Caco-2 (cell line): ENCODE measurements at regions not wholly inside any gene's neighbourhood (a gene's known extent, or its start where the extent isn't known, plus 50 kb on each side); places are given as distances from the start of the nearest gene placed in this dataset.

Experiments
- BruUV-seq: library from RNA; stranded (reverse); fragments of 400-500 nt; replicated peaks from 2 replicates; lab custom pipeline; 2021; lab: Mats Ljungman, UMichigan
- CTCF ChIA-PET: fragments of 300-600 bp; sonication (Branson Sonifier 250); formaldehyde crosslinking; loops from one replicate; lab custom pipeline; 2022; ENCODE audit warnings: antibody characterized with exemption; lab: Charles Lee
- POLR2A ChIA-PET: fragments of 300-600 bp; sonication (Branson Sonifier 250); formaldehyde crosslinking; loops from one replicate; lab custom pipeline; 2022; ENCODE audit warnings: antibody characterized with exemption; lab: Charles Lee
- DNase-seq, 2 experiments: peaks; one replicate each; pipeline versions ENCODE4 v3.0.0 to v3.0.0-alpha.2; 2020 to 2022
- H3K27me3 ChIP-seq: replicated peaks from 2 replicates; pipeline ENCODE4 v1.6.0; 2011; ENCODE audit warnings: low read length; ENCODE audit not compliant: control insufficient read depth, insufficient read depth
- H3K36me3 ChIP-seq: 2 replicates; pipeline ENCODE4 v1.5.1; 2011; ENCODE audit warnings: low read length; ENCODE audit not compliant: control insufficient read depth, insufficient read depth
- H3K4me1 ChIP-seq: fragments of 250-450 bp; sonication (Bioruptor Pico); 2 replicates; pipeline ENCODE4 v1.5.1; 2020; ENCODE audit warnings: mild to moderate bottlenecking
- H3K4me3 ChIP-seq: 2 replicates; pipeline ENCODE4 v1.5.1; 2011; ENCODE audit warnings: low read depth, mild to moderate bottlenecking, control low read depth, low read length
- H3K9me3 ChIP-seq: fragments of 250-450 bp; sonication (Bioruptor Pico); 2 replicates; pipeline ENCODE4 v1.5.1; 2020; ENCODE audit warnings: mild to moderate bottlenecking, moderate library complexity
- H3K27ac Mint-ChIP-seq: one replicate; pipeline ENCODE4 v1.8.0; 2022; ENCODE audit warnings: mixed read lengths; ENCODE audit not compliant: unreplicated experiment
- H3K27me3 Mint-ChIP-seq: one replicate; pipeline ENCODE4 v1.8.0; 2022; ENCODE audit warnings: mixed read lengths; ENCODE audit not compliant: insufficient read depth, unreplicated experiment
- H3K36me3 Mint-ChIP-seq: one replicate; pipeline ENCODE4 v1.8.0; 2022; ENCODE audit warnings: mild to moderate bottlenecking, mixed read lengths; ENCODE audit not compliant: insufficient read depth, unreplicated experiment
- H3K4me1 Mint-ChIP-seq: one replicate; pipeline ENCODE4 v1.8.0; 2022; ENCODE audit warnings: low read depth, mixed read lengths; ENCODE audit not compliant: unreplicated experiment
- H3K4me3 Mint-ChIP-seq: one replicate; pipeline ENCODE4 v1.8.0; 2022; ENCODE audit warnings: mild to moderate bottlenecking, moderate library complexity, mixed read lengths; ENCODE audit not compliant: unreplicated experiment
- H3K9me3 Mint-ChIP-seq: one replicate; pipeline ENCODE4 v1.8.0; 2022; ENCODE audit warnings: mixed read lengths; ENCODE audit not compliant: unreplicated experiment
- intact Hi-C: fragments of 100-400 bp; cut with micrococcal nuclease; formaldehyde crosslinking; loops from one replicate; pipeline ENCODE4 v1.10.0; 2022; ENCODE audit not compliant: unreplicated experiment
- TF ChIP-seq, protein P1 (sequence below), 2 experiments: fragments of 200-600 bp in 1 of 2; IDR thresholded peaks; 1 replicate in 1 of 2; 2 replicates in 1 of 2; pipeline versions ENCODE4 v1.5.1 to v1.8.0; 2011 to 2022; ENCODE audit warnings: antibody characterized with exemption in 1 of 2, control low read depth in 1 of 2, inconsistent platforms in 1 of 2, low read depth in 1 of 2, low read length in 1 of 2, mild to moderate bottlenecking in 1 of 2, moderate library complexity in 1 of 2; ENCODE audit not compliant: insufficient read depth in 1 of 2, severe bottlenecking in 1 of 2, unreplicated experiment in 1 of 2

DNA sequence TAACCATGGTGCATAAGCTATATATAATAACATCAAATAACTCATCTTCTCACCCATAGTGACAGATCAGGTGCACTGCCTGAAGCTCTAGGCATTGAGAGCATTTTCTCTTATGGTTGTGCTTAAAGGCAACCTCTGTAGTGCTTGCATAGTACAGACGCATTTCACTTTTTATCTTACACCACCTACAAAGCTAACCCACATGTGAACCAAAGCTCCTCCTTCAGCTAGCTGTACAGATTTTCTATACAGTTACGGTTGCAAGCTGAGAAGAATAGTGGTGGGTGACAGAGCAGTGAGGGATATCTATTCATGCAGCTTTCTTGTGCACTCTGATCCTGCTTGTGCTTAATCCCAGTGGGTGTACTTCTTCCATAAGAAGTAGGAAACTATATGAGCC lies 1525.2 kb downstream of the STIM2 start:
- no peaks in the 10 kb centered on the region for H3K9me3 Mint-ChIP-seq
- Histone ChIP-seq H3K36me3 (no peaks in the 10 kb centered on the region), H3K4me1 (no peaks in the 10 kb centered on the region), H3K4me3 (no peak overlapping the region), H3K27me3 (no peaks in the 10 kb centered on the region), H3K9me3 (no peaks in the 10 kb centered on the region)
- intact Hi-C loops: no loop called here
- no peaks in the 10 kb centered on the region for H3K4me1 Mint-ChIP-seq
- no peak overlapping the region for H3K4me3 Mint-ChIP-seq
- H3K36me3 Mint-ChIP-seq: no peaks in the 10 kb centered on the region
- H3K27me3 Mint-ChIP-seq: no peaks in the 10 kb centered on the region
- no peak for DNase-seq
- no peak overlapping the region for H3K27ac Mint-ChIP-seq
- CTCF ChIA-PET: no interaction called here
- BruUV-seq: no TSS peak
- TF ChIP-seq, protein P1, sequence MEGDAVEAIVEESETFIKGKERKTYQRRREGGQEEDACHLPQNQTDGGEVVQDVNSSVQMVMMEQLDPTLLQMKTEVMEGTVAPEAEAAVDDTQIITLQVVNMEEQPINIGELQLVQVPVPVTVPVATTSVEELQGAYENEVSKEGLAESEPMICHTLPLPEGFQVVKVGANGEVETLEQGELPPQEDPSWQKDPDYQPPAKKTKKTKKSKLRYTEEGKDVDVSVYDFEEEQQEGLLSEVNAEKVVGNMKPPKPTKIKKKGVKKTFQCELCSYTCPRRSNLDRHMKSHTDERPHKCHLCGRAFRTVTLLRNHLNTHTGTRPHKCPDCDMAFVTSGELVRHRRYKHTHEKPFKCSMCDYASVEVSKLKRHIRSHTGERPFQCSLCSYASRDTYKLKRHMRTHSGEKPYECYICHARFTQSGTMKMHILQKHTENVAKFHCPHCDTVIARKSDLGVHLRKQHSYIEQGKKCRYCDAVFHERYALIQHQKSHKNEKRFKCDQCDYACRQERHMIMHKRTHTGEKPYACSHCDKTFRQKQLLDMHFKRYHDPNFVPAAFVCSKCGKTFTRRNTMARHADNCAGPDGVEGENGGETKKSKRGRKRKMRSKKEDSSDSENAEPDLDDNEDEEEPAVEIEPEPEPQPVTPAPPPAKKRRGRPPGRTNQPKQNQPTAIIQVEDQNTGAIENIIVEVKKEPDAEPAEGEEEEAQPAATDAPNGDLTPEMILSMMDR (IDR thresholded peaks at IDR 0.05; ENCODE audit: insufficient read depth in 1 of 2, low read depth in 1 of 2, low read length in 1 of 2, severe bottlenecking in 1 of 2, unreplicated experiment in 1 of 2): no peak
- POLR2A ChIA-PET: no interaction called here

DNA sequence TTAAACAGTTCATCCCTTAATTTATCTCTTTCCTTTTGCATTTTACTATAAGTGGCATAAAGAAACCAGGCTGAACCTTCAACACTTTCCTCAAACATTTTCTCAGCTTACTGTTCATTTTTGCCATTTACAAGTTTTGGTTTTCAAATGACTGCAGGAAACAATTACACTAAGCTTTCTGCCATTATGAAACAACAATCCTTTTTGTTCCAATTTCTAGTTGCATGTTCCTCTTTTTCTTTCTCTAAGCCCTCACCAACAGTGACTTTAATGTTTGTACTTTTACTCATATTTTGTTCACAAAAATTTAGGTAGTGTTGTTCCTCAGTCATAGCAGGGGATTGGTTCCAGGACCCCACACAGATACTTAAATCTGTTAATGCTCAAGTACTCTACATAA lies 1526.1 kb downstream of the STIM2 start:
- Histone ChIP-seq H3K4me3 (no peak overlapping the region), H3K9me3 (no peaks in the 10 kb centered on the region), H3K4me1 (no peaks in the 10 kb centered on the region), H3K27me3 (no peaks in the 10 kb centered on the region), H3K36me3 (no peaks in the 10 kb centered on the region)
- Mint-ChIP-seq H3K36me3 (no peaks in the 10 kb centered on the region), H3K9me3 (no peaks in the 10 kb centered on the region), H3K27me3 (no peaks in the 10 kb centered on the region), H3K4me1 (peaks cover 3% of the 10 kb centered on the region), H3K27ac (no peak overlapping the region), H3K4me3 (no peak overlapping the region)
- no peak for DNase-seq
- BruUV-seq: no TSS peak
- CTCF ChIA-PET: no interaction called here
- intact Hi-C loops: no loop called here
- POLR2A ChIA-PET: no interaction called here
- TF ChIP-seq, protein P1 (IDR thresholded peaks at IDR 0.05; ENCODE audit: insufficient read depth in 1 of 2, low read depth in 1 of 2, low read length in 1 of 2, severe bottlenecking in 1 of 2, unreplicated experiment in 1 of 2): no peak

DNA sequence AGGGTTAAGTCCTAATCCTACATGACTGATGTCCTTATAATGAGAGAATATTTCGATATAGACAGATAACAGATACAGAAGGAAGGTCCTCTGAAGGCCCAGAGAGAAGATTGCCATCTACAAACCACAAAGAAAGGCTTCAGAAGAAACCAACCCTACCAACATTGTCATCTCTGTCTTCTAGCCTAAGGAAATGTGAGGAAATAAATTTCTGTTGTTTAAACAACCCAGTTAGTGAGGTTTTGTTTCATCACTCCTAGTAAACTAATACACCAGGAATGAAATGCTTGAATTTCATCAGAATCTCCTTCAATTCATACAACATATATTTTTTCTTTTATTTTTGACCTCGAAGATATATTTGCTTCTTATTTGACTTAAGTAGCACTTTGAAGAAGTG lies 1527.8 kb downstream of the STIM2 start:
- no TSS peak for BruUV-seq
- ChIA-PET POLR2A (no interaction called here), CTCF (no interaction called here)

More for the DNA sequence above, 1527.8 kb downstream of the STIM2 start:
- no peaks in the 10 kb centered on the region for H3K36me3 ChIP-seq
- DNase-seq: no peak
- no peak overlapping the region for H3K27ac Mint-ChIP-seq
- TF ChIP-seq, protein P1 (IDR thresholded peaks at IDR 0.05; ENCODE audit: insufficient read depth in 1 of 2, low read depth in 1 of 2, low read length in 1 of 2, severe bottlenecking in 1 of 2, unreplicated experiment in 1 of 2): no peak
- peaks cover 6% of the 10 kb centered on the region for H3K4me1 Mint-ChIP-seq
- H3K4me1 ChIP-seq: no peaks in the 10 kb centered on the region
- H3K36me3 Mint-ChIP-seq: no peaks in the 10 kb centered on the region
- H3K27me3 ChIP-seq: no peaks in the 10 kb centered on the region
- H3K4me3 ChIP-seq: no peak overlapping the region
- H3K4me3 Mint-ChIP-seq: no peak overlapping the region
- H3K27me3 Mint-ChIP-seq: no peaks in the 10 kb centered on the region
- intact Hi-C loops: no loop called here
- no peaks in the 10 kb centered on the region for H3K9me3 ChIP-seq
- H3K9me3 Mint-ChIP-seq: no peaks in the 10 kb centered on the region
